Right lung (tissue), 2 donors: ENCODE measurements at regions not wholly inside any gene's neighbourhood (a gene's known extent, or its start where the extent isn't known, plus 50 kb on each side); places are given as distances from the start of the nearest gene placed in this dataset.

Experiments
- DNase-seq, 2 donors: peaks; one replicate each; pipeline ENCODE4 v3.0.0-alpha.2; 2013

- DNase-seq, result no peak
Measured at GRCh38 chr4:133887723-133888122, 313.9 kb downstream of the PABPC4L start.

- DNase-seq, result no peak
Measured at GRCh38 chr4:133869486-133869885, 332.1 kb downstream of the PABPC4L start.

- DNase-seq, result no peak
Measured at GRCh38 chr4:133868856-133869255, 332.7 kb downstream of the PABPC4L start.

GRCh38 chr4:133866328-133866699 is 335.3 kb downstream of the PABPC4L start:
- DNase-seq, result no peak

GRCh38 chr4:133865612-133866327 is 335.8 kb downstream of the PABPC4L start:
- DNase-seq, result no peak

- DNase-seq, result no peak
Measured at GRCh38 chr4:133863153-133863552, 338.4 kb downstream of the PABPC4L start.

- DNase-seq, result no peak
Measured at GRCh38 chr4:133856731-133857355, 344.7 kb downstream of the PABPC4L start.

GRCh38 chr4:133855001-133855400 is 346.6 kb downstream of the PABPC4L start:
- DNase-seq, result no peak

- no peak for DNase-seq
Measured at GRCh38 chr4:133839326-133839725, 362.3 kb downstream of the PABPC4L start.

- no peak for DNase-seq
Measured at GRCh38 chr4:133823177-133823576, 378.4 kb downstream of the PABPC4L start.

GRCh38 chr4:133812954-133813353 is 388.6 kb downstream of the PABPC4L start:
- no peak for DNase-seq

GRCh38 chr4:133812236-133812635 is 389.4 kb downstream of the PABPC4L start:
- no peak for DNase-seq

- no peak for DNase-seq
Measured at GRCh38 chr4:133808151-133808550, 393.4 kb downstream of the PABPC4L start.

GRCh38 chr4:133803341-133803740 is 398.2 kb downstream of the PABPC4L start:
- DNase-seq, result no peak

- no peak for DNase-seq
Measured at GRCh38 chr4:133802359-133803140, 399.0 kb downstream of the PABPC4L start.

- no peak for DNase-seq
Measured at GRCh38 chr4:133801883-133802282, 399.7 kb downstream of the PABPC4L start.

GRCh38 chr4:133800966-133801365 is 400.6 kb downstream of the PABPC4L start:
- no peak for DNase-seq

GRCh38 chr4:133799717-133800315 is 401.8 kb downstream of the PABPC4L start:
- DNase-seq, result no peak

- no peak for DNase-seq
Measured at GRCh38 chr4:133777661-133778060, 423.9 kb downstream of the PABPC4L start.

GRCh38 chr4:133776961-133777360 is 424.6 kb downstream of the PABPC4L start:
- no peak for DNase-seq

- no peak for DNase-seq
Measured at GRCh38 chr4:133776503-133776902, 425.1 kb downstream of the PABPC4L start.

GRCh38 chr4:133775881-133776280 is 425.7 kb downstream of the PABPC4L start:
- no peak for DNase-seq

- DNase-seq, result no peak
Measured at GRCh38 chr4:133775469-133775868, 426.1 kb downstream of the PABPC4L start.
